GM19452 (cell line): ENCODE measurements at regions not wholly inside any gene's neighbourhood (a gene's known extent, or its start where the extent isn't known, plus 50 kb on each side); places are given as distances from the start of the nearest gene placed in this dataset.
"Not testable (repeated sequence)": the region's sequence is repeated elsewhere in the genome, so short reads cannot be mapped to it uniquely, and the experiment has no call there.

ENCODE experiments used
- ATAC-seq: cut with Tn5 transposase; IDR thresholded peaks from one replicate; pipeline ENCODE4 v1.9.1; 2021; ENCODE audit not compliant: unreplicated experiment

- ATAC-seq: no peak
Observed at GRCh38 chr10:78231939-78232338, 198.3 kb downstream of the RPS24 start.

- ATAC-seq: no peak
Observed at GRCh38 chr10:78236416-78237015, 202.9 kb downstream of the RPS24 start.

GRCh38 chr10:78237951-78238350 is 204.3 kb downstream of the RPS24 start:
- ATAC-seq: not testable (repeated sequence)

- ATAC-seq: no peak
Observed at GRCh38 chr10:78247266-78247665, 213.6 kb downstream of the RPS24 start.

GRCh38 chr10:78247821-78248220 is 214.2 kb downstream of the RPS24 start:
- ATAC-seq: no peak

- no peak for ATAC-seq
Observed at GRCh38 chr10:78248651-78249464, 215.2 kb downstream of the RPS24 start.

GRCh38 chr10:78249690-78250089 is 216.0 kb downstream of the RPS24 start:
- ATAC-seq: no peak

GRCh38 chr10:78250313-78251015 is 216.8 kb downstream of the RPS24 start:
- ATAC-seq: no peak

- no peak for ATAC-seq
Observed at GRCh38 chr10:78251016-78251385, 217.3 kb downstream of the RPS24 start.

- ATAC-seq: no peak
Observed at GRCh38 chr10:78252286-78252685, 218.6 kb downstream of the RPS24 start.

GRCh38 chr10:78253063-78253853 is 219.6 kb downstream of the RPS24 start:
- ATAC-seq: no peak

GRCh38 chr10:78254013-78254412 is 220.3 kb downstream of the RPS24 start:
- ATAC-seq: no peak

GRCh38 chr10:78255214-78255613 is 221.6 kb downstream of the RPS24 start:
- ATAC-seq: no peak

GRCh38 chr10:78255796-78256638 is 222.4 kb downstream of the RPS24 start:
- no peak for ATAC-seq

GRCh38 chr10:78258323-78259030 is 224.8 kb downstream of the RPS24 start:
- no peak for ATAC-seq

GRCh38 chr10:78259391-78259790 is 225.7 kb downstream of the RPS24 start:
- ATAC-seq: no peak

- no peak for ATAC-seq
Observed at GRCh38 chr10:78260141-78260540, 226.5 kb downstream of the RPS24 start.

GRCh38 chr10:78260680-78261079 is 227.0 kb downstream of the RPS24 start:
- ATAC-seq: no peak

GRCh38 chr10:78261291-78261690 is 227.6 kb downstream of the RPS24 start:
- ATAC-seq: no peak

- no peak for ATAC-seq
Observed at GRCh38 chr10:78262860-78263259, 229.2 kb downstream of the RPS24 start.
